Stimulated activated CD4-positive, alpha-beta T cell treated with anti-CD3 and anti-CD28 coated beads, Interleukin-1b, Interleukin-23, amount 100 ng/mL, for 1 hour (primary cell): ENCODE measurements at regions not wholly inside any gene's neighbourhood (a gene's known extent, or its start where the extent isn't known, plus 50 kb on each side); places are given as distances from the start of the nearest gene placed in this dataset.
"Not testable (repeated sequence)": the region's sequence is repeated elsewhere in the genome, so short reads cannot be mapped to it uniquely, and the experiment has no call there.

ENCODE experiments used
- DNase-seq, 2 donors: peaks; one replicate each; pipeline ENCODE4 v3.0.0-alpha.2; 2020; ENCODE audit warnings: low read depth in 2 of 2

- DNase-seq = no peak
These were observed 252.3 kb upstream of the TBX18 start for GRCh38 chr6:85016726-85017125.

DNA sequence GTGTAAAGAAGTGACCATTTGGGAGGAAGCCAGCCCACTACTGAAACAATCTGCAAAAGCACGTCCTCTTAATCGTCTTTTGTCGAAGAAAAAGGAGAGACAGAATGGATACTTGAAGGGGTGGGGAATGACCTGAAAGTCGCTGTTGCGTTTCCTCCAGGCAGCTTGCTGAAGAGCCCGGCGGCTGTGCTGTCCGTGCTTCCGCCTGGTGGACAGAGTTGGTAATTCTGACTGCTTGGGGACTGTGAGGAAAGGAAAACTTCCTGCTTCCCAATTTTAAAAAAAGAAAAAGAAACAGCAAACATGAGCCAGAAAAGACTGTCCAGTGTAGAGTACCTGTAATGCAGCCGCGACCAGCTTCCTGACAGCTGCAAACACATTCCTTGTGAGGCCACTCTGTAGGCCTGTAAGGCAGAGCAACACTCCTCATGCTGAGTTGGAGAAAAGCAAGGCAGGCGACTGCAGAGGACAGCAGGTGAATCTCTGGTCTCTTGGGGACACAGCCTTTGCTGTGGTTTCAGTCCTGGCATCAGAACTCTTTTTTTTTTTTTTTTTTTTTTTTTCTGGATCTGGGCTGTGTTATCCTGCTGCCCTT is 251.1 kb upstream of the TBX18 start:
- no peak for DNase-seq

DNA sequence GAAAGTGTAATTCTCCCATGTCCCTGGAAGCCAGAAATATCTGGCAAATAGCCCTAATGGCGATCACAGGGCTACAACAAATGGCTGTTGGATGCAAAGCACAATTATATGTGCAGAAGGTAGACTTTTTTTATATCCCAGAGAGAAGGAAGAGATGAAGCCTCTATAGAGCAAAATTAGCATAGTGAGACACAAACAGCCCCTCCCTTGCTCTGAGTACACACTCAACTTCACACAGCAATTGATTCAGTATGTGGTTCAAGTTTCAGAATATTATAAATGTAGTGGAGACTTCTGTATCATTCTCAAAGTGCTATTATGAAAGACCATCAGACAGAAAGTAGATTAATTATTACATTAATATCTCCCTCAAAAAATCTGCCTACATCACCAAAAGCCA is 246.5 kb upstream of the TBX18 start:
- no peak for DNase-seq

DNA sequence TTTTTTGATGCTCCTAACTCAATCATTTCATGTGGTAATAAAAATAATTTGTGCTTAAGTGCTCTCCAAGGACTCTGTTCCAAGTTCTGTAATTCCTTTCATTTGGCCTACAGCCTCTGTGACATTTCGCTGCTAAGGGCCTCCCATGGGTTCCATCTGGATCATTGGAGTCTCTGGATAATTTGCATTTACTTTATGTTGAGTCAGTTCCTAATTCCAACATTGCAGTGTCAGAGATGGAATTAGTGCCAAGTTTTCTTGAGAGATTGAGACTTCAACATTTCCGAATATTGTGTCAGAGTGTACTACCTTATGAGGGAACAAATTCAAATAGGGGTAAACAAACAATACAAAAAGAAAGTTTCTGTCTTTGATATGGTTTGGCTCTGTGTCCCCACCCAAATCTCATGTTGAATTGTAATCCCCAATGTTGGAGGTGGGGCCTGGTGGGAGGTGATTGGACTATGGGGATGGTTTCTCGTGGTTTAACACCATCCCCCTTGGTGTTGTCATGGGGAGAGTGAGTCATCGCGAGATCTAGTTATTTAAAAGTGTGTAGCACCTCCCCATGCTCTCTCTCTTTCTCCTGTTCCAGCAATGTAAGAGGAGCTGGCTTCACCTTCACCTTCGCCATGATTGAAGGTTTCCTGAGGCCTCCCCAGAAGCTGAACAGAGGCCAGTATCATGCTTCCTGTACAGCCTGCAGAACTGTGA is 244.1 kb upstream of the TBX18 start:
- no peak for DNase-seq

- no peak for DNase-seq
These were observed 242.0 kb upstream of the TBX18 start for GRCh38 chr6:85006362-85006761.

- no peak for DNase-seq
These were observed 241.1 kb upstream of the TBX18 start for GRCh38 chr6:85005494-85005893.

DNA sequence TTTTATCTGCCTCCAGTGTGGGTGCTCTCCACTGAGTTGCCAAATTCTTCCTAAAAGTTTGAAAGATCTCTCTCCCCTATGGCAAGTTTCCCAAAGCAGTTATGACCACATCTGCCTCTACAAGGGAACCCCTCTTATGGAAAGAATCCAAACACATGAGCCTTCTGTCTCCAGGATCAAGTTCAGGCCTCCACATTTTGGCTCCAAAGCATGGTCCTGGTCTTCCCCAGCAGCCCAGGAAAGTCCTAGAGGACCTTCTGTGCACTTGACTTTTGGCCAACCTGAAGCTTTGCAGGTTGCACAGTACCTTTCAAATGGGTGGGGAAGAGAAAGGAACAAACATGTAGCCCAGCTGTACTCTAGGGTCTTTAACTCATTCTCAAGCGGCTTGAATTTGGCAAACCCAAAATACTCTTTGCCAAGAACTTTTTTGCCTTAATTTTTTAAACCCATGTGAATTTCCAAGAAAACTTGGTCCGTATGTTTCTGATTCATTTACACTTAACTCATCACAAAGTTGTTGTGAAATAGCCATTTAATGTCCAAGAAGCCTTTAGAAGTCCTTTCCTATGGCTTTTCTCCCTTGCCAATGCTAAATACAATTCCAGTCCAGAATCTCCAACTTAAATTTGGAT is 240.1 kb upstream of the TBX18 start:
- DNase-seq = no peak

GRCh38 chr6:85002847-85003246 is 238.4 kb upstream of the TBX18 start:
- DNase-seq = no peak

DNA sequence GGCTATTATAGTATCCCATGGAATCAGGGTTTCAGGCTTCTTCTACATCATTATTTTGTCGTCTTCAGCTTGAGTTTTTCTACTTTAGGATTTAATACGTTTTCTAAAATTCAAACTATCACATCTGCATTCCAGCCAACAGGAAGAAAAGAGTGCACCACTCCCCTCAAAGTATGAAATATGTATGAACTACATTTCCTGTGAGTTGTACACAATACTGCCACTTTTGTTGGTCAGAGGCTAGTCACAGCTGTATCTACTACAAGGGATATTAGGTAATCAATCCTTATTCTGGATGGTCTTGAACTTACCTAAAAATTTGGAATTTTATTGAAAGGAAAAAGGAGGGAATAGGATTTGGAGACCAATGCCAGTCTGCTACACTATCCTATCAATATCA is 235.6 kb upstream of the TBX18 start:
- no peak for DNase-seq

GRCh38 chr6:84998223-84998622 is 233.8 kb upstream of the TBX18 start:
- no peak for DNase-seq

DNA sequence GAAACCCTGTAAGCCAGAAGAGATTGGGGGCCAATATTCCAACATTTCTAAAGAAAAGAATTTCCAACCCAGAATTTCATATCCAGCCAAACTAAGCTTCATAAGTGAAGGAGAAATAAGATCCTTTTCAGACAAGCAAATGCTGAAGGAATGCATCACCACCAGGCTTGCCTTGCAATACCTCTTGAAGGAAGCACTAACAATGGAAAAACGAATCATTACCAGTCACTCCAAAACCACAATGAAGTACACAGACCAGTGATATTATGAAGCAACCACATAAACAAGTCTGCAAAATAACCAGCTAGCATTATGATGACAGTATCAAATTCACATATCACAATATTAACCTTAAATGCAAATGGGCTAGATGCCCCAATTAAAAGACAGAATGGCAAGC is 224.4 kb upstream of the TBX18 start:
- not testable (repeated sequence) for DNase-seq

DNA sequence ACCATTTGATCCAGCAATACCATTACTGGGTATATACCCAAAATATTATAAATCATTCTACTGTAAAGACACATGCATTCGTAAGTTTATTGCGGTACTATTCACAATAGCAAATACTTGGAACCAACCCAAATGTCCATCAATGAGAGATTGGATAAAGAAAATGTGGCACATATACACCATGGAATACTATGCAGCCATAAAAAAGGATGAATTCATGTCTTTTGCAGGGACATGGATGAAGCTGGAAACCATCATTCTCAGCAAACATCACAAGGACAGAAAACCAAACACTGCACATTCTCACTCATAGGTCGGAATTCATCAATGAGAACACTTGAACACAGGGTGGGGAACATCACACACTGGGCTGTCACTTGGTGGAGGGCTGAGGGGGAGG is 221.1 kb upstream of the TBX18 start:
- not testable (repeated sequence) for DNase-seq

GRCh38 chr6:84979541-84979940 is 215.1 kb upstream of the TBX18 start:
- DNase-seq = no peak

DNA sequence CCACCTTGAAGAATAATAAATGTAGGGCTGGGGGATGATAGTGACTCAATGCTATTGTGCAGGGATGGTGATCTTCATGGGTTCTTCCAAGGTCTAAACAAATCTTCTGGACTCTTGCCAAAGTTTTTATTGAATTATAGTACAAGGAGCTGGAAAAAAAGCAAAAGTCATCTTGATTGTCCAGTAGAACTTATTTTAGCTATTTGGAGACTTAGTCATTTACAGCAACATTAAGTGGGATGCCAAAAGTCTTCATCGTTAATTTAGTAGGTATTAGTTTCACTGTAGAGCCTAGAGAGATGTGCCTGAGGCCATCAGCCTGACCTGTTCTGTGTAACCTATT is 212.9 kb upstream of the TBX18 start:
- DNase-seq = no peak

DNA sequence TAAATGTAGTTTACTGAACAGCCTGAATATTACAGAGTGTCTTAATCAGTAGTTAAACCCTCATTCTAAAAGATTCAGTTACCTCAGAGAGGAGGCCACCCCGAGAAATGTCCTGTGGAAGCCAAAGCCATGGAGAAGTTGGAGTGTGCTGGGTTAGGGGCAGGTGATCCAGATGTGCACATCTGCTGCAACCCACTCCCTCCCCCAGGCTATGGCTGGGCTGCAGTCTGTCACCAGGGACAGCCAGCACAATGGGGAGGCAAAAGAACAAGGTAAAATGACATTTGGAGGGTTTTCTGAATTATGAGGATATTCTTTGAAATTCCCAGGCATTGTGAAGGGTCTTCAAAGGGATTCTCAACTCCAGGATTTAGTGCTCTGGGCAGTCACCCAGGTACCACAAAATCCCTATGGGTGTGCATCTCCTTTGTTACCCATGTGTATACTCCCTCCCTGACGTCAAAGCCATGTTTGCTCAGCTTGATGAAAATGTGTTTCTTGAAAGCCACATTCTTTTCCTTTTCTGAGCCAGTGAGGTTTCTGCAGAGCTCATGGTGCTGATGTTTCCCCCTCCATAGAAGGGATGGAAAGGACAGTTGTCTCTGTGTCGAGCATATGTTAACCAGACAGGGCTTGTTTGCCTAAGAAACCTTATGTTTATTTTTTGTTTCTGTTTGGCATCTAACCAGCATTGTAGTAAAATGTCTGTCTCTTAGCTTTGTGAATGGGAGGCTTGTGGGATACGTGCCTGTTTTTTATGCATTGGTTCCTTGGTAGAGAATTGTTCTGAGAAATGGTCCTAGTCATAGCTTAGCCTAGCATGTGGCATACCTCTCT is 212.3 kb upstream of the TBX18 start:
- no peak for DNase-seq

- no peak for DNase-seq
These were observed 210.9 kb upstream of the TBX18 start for GRCh38 chr6:84975316-84975715.

DNA sequence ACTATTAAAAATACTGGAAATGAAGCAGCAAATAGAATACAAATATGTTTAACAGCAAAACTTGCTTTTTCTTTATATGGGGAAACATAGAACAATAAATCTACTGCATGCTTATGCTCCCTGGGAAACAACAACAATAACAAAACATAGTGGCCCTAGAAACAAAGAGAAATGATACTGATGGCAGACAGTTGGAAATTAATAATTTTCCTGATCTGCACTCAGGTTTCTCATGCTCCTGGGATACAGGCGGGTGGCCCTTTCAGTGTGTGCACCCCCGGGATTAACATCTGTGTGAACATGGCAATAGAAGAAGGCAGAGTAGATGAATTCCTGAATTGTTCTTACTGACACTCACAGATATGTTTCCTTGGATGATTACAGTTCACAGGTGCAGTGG is 209.2 kb upstream of the TBX18 start:
- DNase-seq = no peak

- DNase-seq = no peak
These were observed 203.6 kb upstream of the TBX18 start for GRCh38 chr6:84967965-84968364.

DNA sequence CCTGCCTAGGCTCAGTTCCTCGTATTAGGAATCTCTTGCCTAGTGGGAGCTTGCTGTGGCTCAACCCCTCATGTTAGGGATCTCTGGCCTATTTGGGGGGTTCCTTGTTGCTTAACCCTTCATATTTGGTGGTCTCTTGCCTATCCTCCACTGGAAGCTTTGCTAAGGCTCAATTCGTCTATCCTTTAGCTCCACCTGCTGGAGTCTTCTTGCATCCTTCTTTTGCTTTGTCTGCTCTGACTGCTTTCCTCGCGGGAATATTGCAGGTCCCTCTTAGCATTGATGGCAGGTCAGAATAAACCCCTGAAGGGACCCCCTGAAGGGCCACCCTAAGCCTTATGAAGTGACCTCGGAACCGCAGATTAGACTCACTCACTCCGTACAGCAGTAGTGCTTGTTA is 203.0 kb upstream of the TBX18 start:
- no peak for DNase-seq

- DNase-seq = no peak
These were observed 188.8 kb upstream of the TBX18 start for GRCh38 chr6:84953111-84953755.

- DNase-seq = not testable (repeated sequence)
These were observed 180.5 kb upstream of the TBX18 start for GRCh38 chr6:84944926-84945325.

DNA sequence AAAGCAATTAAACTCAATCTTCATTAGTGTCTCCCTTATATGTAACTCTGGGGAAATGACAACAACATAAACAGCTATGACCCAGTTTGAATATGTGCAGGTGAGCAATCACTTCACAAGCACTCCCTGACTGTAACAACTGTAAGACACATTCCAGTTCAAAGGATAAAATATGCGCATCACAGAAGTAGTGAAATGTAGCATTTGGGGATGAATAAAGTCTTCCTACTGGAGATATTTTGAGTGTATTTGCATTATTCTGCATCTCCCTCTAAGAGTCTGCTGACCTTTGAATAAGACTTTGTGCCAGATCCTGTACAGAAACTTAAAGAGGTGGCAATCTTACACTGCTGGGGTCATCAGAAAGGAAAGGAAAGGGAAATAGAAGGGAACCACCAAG is 179.5 kb upstream of the TBX18 start:
- no peak for DNase-seq
